ENCODE measurements at regions not wholly inside any gene's neighbourhood (a gene's known extent, or its start where the extent isn't known, plus 50 kb on each side); places are given as distances from the start of the nearest gene placed in this dataset.

DNA sequence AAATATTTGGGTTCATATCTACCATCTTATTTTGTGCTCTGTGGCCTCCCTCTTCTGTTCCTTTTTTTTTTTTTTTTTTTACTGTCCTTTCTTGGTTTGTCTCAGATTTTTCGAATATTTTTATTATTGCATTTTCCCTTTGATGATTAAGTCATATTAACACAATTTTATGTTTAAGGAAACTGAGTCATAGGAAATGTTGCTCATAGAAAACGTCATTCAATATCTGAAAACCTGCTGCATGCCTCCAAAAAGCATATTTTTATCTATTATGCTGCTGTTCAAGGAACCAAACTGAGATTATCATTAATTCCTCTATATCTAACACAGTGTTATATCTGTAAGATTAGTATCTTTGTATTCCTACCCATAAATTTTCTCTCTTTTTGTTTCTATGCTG, 614.3 kb upstream of the SLC8A1 start:
- no peaks in the 10 kb centered on the region for H3K27me3 Mint-ChIP-seq (ENCODE audit: insufficient read depth, unreplicated experiment)
- Histone ChIP-seq H3K4me3 (ENCODE audit: low read depth, low read length) (no peak overlapping the region), H3K36me3 (ENCODE audit: control insufficient read depth, insufficient read depth, low read length) (no peaks in the 10 kb centered on the region), H3K27me3 (replicated peaks; ENCODE audit: control insufficient read depth, insufficient read depth, low read length) (no peaks in the 10 kb centered on the region), H3K4me1 (no peaks in the 10 kb centered on the region), H3K9me3 (no peaks in the 10 kb centered on the region)
- no peaks in the 10 kb centered on the region for H3K4me1 Mint-ChIP-seq (ENCODE audit: low read depth, unreplicated experiment)
- TF ChIP-seq, protein P1, sequence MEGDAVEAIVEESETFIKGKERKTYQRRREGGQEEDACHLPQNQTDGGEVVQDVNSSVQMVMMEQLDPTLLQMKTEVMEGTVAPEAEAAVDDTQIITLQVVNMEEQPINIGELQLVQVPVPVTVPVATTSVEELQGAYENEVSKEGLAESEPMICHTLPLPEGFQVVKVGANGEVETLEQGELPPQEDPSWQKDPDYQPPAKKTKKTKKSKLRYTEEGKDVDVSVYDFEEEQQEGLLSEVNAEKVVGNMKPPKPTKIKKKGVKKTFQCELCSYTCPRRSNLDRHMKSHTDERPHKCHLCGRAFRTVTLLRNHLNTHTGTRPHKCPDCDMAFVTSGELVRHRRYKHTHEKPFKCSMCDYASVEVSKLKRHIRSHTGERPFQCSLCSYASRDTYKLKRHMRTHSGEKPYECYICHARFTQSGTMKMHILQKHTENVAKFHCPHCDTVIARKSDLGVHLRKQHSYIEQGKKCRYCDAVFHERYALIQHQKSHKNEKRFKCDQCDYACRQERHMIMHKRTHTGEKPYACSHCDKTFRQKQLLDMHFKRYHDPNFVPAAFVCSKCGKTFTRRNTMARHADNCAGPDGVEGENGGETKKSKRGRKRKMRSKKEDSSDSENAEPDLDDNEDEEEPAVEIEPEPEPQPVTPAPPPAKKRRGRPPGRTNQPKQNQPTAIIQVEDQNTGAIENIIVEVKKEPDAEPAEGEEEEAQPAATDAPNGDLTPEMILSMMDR (IDR thresholded peaks at IDR 0.05; ENCODE audit: insufficient read depth in 1 of 2, low read depth in 1 of 2, low read length in 1 of 2, severe bottlenecking in 1 of 2, unreplicated experiment in 1 of 2): no peak
- DNase-seq: no peak
- H3K36me3 Mint-ChIP-seq (ENCODE audit: insufficient read depth, unreplicated experiment): no peaks in the 10 kb centered on the region
- no peak overlapping the region for H3K27ac Mint-ChIP-seq (ENCODE audit: unreplicated experiment)
- no peak overlapping the region for H3K4me3 Mint-ChIP-seq (ENCODE audit: unreplicated experiment)
- intact Hi-C loops (cut with micrococcal nuclease; ENCODE audit: unreplicated experiment): no loop called here
- POLR2A ChIA-PET: no interaction called here
- CTCF ChIA-PET: no interaction called here
- BruUV-seq (replicated peaks): no TSS peak
- no peaks in the 10 kb centered on the region for H3K9me3 Mint-ChIP-seq (ENCODE audit: unreplicated experiment)

DNA sequence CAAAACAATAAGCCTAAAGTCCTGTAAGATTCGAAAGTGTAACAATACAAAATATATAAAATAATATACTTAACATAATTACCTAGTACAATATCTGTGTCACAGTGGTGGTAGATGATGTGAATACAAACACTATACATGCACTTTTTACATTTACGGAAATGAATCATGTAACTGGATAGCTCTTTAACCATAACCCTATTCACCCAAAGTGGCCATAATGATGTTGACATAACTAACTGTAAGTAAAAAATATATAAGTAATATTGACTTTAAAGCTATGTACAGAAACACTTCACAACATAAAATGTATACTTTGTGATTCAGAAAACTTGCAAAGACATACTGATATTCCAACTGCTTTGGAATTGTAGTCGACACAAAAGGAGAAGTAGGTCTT, 616.9 kb upstream of the SLC8A1 start:
- H3K4me1 ChIP-seq: no peaks in the 10 kb centered on the region
- Mint-ChIP-seq H3K4me1 (ENCODE audit: low read depth, unreplicated experiment) (no peaks in the 10 kb centered on the region), H3K27me3 (ENCODE audit: insufficient read depth, unreplicated experiment) (peaks cover 6% of the 10 kb centered on the region), H3K36me3 (ENCODE audit: insufficient read depth, unreplicated experiment) (no peaks in the 10 kb centered on the region), H3K4me3 (ENCODE audit: unreplicated experiment) (no peak overlapping the region), H3K9me3 (ENCODE audit: unreplicated experiment) (no peaks in the 10 kb centered on the region), H3K27ac (ENCODE audit: unreplicated experiment) (no peak overlapping the region)
- DNase-seq: no peak
- no peak overlapping the region for H3K4me3 ChIP-seq (ENCODE audit: low read depth, low read length)
- BruUV-seq (replicated peaks): no TSS peak
- ChIA-PET POLR2A (no interaction called here), CTCF (no interaction called here)
- TF ChIP-seq, protein P1 (IDR thresholded peaks at IDR 0.05; ENCODE audit: insufficient read depth in 1 of 2, low read depth in 1 of 2, low read length in 1 of 2, severe bottlenecking in 1 of 2, unreplicated experiment in 1 of 2): no peak
- intact Hi-C loops (cut with micrococcal nuclease; ENCODE audit: unreplicated experiment): no loop called here
- no peaks in the 10 kb centered on the region for H3K9me3 ChIP-seq
- no peaks in the 10 kb centered on the region for H3K27me3 ChIP-seq (replicated peaks; ENCODE audit: control insufficient read depth, insufficient read depth, low read length)
- H3K36me3 ChIP-seq (ENCODE audit: control insufficient read depth, insufficient read depth, low read length): no peaks in the 10 kb centered on the region

- Histone ChIP-seq H3K27me3 (replicated peaks; ENCODE audit: control insufficient read depth, insufficient read depth, low read length) (no peaks in the 10 kb centered on the region; the same call in 1 of the 2 replicates), H3K9me3 (no peaks in the 10 kb centered on the region), H3K4me3 (ENCODE audit: low read depth, low read length) (no peak overlapping the region), H3K4me1 (no peaks in the 10 kb centered on the region), H3K36me3 (ENCODE audit: control insufficient read depth, insufficient read depth, low read length) (no peaks in the 10 kb centered on the region)
- Mint-ChIP-seq H3K27me3 (ENCODE audit: insufficient read depth, unreplicated experiment) (peaks cover 7% of the 10 kb centered on the region), H3K27ac (ENCODE audit: unreplicated experiment) (no peak overlapping the region), H3K4me3 (ENCODE audit: unreplicated experiment) (no peak overlapping the region), H3K36me3 (ENCODE audit: insufficient read depth, unreplicated experiment) (no peaks in the 10 kb centered on the region), H3K9me3 (ENCODE audit: unreplicated experiment) (no peaks in the 10 kb centered on the region), H3K4me1 (ENCODE audit: low read depth, unreplicated experiment) (no peaks in the 10 kb centered on the region)
- POLR2A ChIA-PET: no interaction called here
- CTCF ChIA-PET: no interaction called here
- BruUV-seq (replicated peaks): no TSS peak
- TF ChIP-seq, protein P1 (IDR thresholded peaks at IDR 0.05; ENCODE audit: insufficient read depth in 1 of 2, low read depth in 1 of 2, low read length in 1 of 2, severe bottlenecking in 1 of 2, unreplicated experiment in 1 of 2): no peak
- intact Hi-C loops (cut with micrococcal nuclease; ENCODE audit: unreplicated experiment): no loop called here
- no peak for DNase-seq
Measured at GRCh38 chr2:41078341-41078740, 626.5 kb upstream of the SLC8A1 start.
